IMR-90 (cell line): ENCODE measurements at regions not wholly inside any gene's neighbourhood (a gene's known extent, or its start where the extent isn't known, plus 50 kb on each side); places are given as distances from the start of the nearest gene placed in this dataset.

Experiments
- ATAC-seq: fragments of 200-7000 bp; cut with Tn5 transposase; 2 replicates; pipeline ENCODE4 v1.9.1; 2020; ENCODE audit warnings: low read depth, mild to moderate bottlenecking, moderate library complexity
- BruUV-seq: library from RNA; stranded (reverse); fragments of 400-500 nt; replicated peaks from 2 replicates; lab custom pipeline; 2021; lab: Mats Ljungman, UMichigan
- CTCF ChIA-PET: fragments of 300-600 bp; formaldehyde crosslinking; extraction: SDS; loops from one replicate; lab custom pipeline; 2021; ENCODE audit warnings: antibody characterized with exemption; lab: Yijun Ruan, JAX
- POLR2A ChIA-PET: fragments of 300-600 bp; sonication (Branson Sonifier 250); formaldehyde crosslinking; loops from one replicate; lab custom pipeline; 2022; ENCODE audit warnings: antibody characterized with exemption; ENCODE audit not compliant: unreplicated experiment; lab: Charles Lee
- DNase-seq: peaks from one replicate; pipeline ENCODE4 v3.0.0; 2013
- H2AFZ ChIP-seq: replicated peaks from 2 replicates; pipeline ENCODE3; 2013; ENCODE audit warnings: low read length, mild to moderate bottlenecking; ENCODE audit not compliant: poor library complexity
- H2AK5ac ChIP-seq: 2 replicates; pipeline ENCODE4 v1.6.1; 2013; ENCODE audit warnings: low read depth, low read length, inconsistent platforms
- H2AK9ac ChIP-seq: replicated peaks from 2 replicates; pipeline ENCODE3; 2013; ENCODE audit warnings: mild to moderate bottlenecking, low read depth, low read length, moderate library complexity; ENCODE audit not compliant: poor library complexity
- H2BK120ac ChIP-seq: 2 replicates; pipeline ENCODE4 v1.6.1; 2013; ENCODE audit warnings: low read depth, low read length, inconsistent platforms
- H2BK15ac ChIP-seq: 3 replicates; pipeline ENCODE4 v1.6.1; 2013; ENCODE audit warnings: low read depth, low read length, inconsistent platforms
- H2BK20ac ChIP-seq: 2 replicates; pipeline ENCODE4 v1.6.1; 2013; ENCODE audit warnings: low read depth, mild to moderate bottlenecking, inconsistent platforms, low read length, moderate library complexity
- H2BK5ac ChIP-seq: 2 replicates; pipeline ENCODE4 v1.6.1; 2013; ENCODE audit warnings: mild to moderate bottlenecking, low read depth, low read length, inconsistent platforms; ENCODE audit not compliant: poor library complexity, severe bottlenecking
- H3K14ac ChIP-seq: replicated peaks from 2 replicates; pipeline ENCODE4 v1.6.1; 2013; ENCODE audit warnings: low read depth, low read length, inconsistent platforms
- H3K18ac ChIP-seq: 2 replicates; pipeline ENCODE4 v1.6.1; 2013; ENCODE audit warnings: low read depth, low read length, control low read depth
- H3K23ac ChIP-seq: 2 replicates; pipeline ENCODE4 v1.6.1; 2013; ENCODE audit warnings: low read depth, low read length, inconsistent platforms
- H3K27ac ChIP-seq: 2 replicates; pipeline ENCODE4 v1.5.1; 2013; ENCODE audit warnings: mild to moderate bottlenecking, control low read depth, low read length; ENCODE audit not compliant: insufficient read depth
- H3K27me3 ChIP-seq: 2 replicates; pipeline ENCODE4 v1.6.1; 2013; ENCODE audit warnings: low read length; ENCODE audit not compliant: control insufficient read depth, insufficient read depth
- H3K36me3 ChIP-seq: 2 replicates; pipeline ENCODE4 v1.6.1; 2013; ENCODE audit warnings: low read length, mixed read lengths; ENCODE audit not compliant: control insufficient read depth, insufficient read depth
- H3K4ac ChIP-seq: 2 replicates; pipeline ENCODE4 v1.6.1; 2013; ENCODE audit warnings: low read depth, low read length, inconsistent platforms
- H3K4me1 ChIP-seq: 2 replicates; pipeline ENCODE4 v1.6.1; 2013; ENCODE audit warnings: low read length, mixed read lengths; ENCODE audit not compliant: control insufficient read depth, insufficient read depth
- H3K4me2 ChIP-seq: 2 replicates; pipeline ENCODE4 v1.6.1; 2013; ENCODE audit warnings: low read depth, mild to moderate bottlenecking, control low read depth, low read length, moderate library complexity
- H3K4me3 ChIP-seq: 2 replicates; pipeline ENCODE4 v1.5.1; 2013; ENCODE audit warnings: low read depth, mild to moderate bottlenecking, control low read depth, low read length, moderate library complexity; ENCODE audit not compliant: insufficient read depth
- H3K56ac ChIP-seq: 2 replicates; pipeline ENCODE4 v1.6.1; 2013; ENCODE audit warnings: low read length, inconsistent platforms; ENCODE audit not compliant: insufficient read depth; ENCODE audit errors: extremely low read depth
- H3K79me1 ChIP-seq, 2 experiments: 2 replicates each; pipeline ENCODE4 v1.6.1; 2013; ENCODE audit warnings: low read length in 2 of 2, inconsistent platforms in 1 of 2, low read depth in 1 of 2
- H3K9ac ChIP-seq: 2 replicates; pipeline ENCODE4 v1.6.1; 2013; ENCODE audit warnings: low read depth, low read length, control low read depth
- H3K9me1 ChIP-seq: 2 replicates; pipeline ENCODE4 v1.6.1; 2013; ENCODE audit warnings: low read length, inconsistent platforms; ENCODE audit not compliant: insufficient read depth
- H3K9me3 ChIP-seq: 2 replicates; pipeline ENCODE4 v1.6.1; 2013; ENCODE audit warnings: low read length; ENCODE audit not compliant: control insufficient read depth, insufficient read depth
- H4K20me1 ChIP-seq: 2 replicates; pipeline ENCODE4 v1.6.1; 2013; ENCODE audit warnings: low read length, inconsistent platforms; ENCODE audit not compliant: insufficient read depth
- H4K5ac ChIP-seq: 2 replicates; pipeline ENCODE4 v1.6.1; 2013; ENCODE audit warnings: mild to moderate bottlenecking, low read depth, low read length, control low read depth
- H4K8ac ChIP-seq, 2 experiments: 2 replicates each; pipeline ENCODE4 v1.6.1; 2013; ENCODE audit warnings: low read depth in 2 of 2, low read length in 2 of 2, control low read depth in 1 of 2, inconsistent platforms in 1 of 2
- H4K91ac ChIP-seq: 2 replicates; pipeline ENCODE4 v1.6.1; 2013; ENCODE audit warnings: low read depth, low read length, inconsistent platforms; ENCODE audit not compliant: insufficient read depth
- CHD1 ChIP-seq: IDR thresholded peaks from 2 replicates; pipeline ENCODE4 v1.6.1; 2012; ENCODE audit warnings: low read depth, low read length, improper control_type of control experiment
- WGBS, 2 experiments: methylation state at CpG; one replicate each; pipeline versions ENCODE4 v1.1.5 to v1.1.7; 2013; ENCODE audit warnings: missing lambda C conversion rate in 2 of 2; ENCODE audit not compliant: insufficient read length in 1 of 2; ENCODE audit errors: extremely low coverage in 2 of 2; 5-methylcytosine and 5-hydroxymethylcytosine counted together
- dilution Hi-C: fragments of 300-500 bp; cut with HindIII; formaldehyde crosslinking; loops from one replicate; pipeline ENCODE4 v1.14.3; 2018; ENCODE audit warnings: low sequenced_read_pairs; ENCODE audit not compliant: unreplicated experiment
- in situ Hi-C: fragments of 300-500 bp; cut with MboI; formaldehyde crosslinking; loops from 3 replicates; pipeline ENCODE4 v1.14.3; 2019; ENCODE audit warnings: low sequenced_read_pairs, inconsistent platforms, mixed read lengths
- intact Hi-C: fragments of 100-400 bp; cut with micrococcal nuclease; formaldehyde crosslinking; loops from 2 replicates; pipeline ENCODE4 v1.10.0; 2022

DNA sequence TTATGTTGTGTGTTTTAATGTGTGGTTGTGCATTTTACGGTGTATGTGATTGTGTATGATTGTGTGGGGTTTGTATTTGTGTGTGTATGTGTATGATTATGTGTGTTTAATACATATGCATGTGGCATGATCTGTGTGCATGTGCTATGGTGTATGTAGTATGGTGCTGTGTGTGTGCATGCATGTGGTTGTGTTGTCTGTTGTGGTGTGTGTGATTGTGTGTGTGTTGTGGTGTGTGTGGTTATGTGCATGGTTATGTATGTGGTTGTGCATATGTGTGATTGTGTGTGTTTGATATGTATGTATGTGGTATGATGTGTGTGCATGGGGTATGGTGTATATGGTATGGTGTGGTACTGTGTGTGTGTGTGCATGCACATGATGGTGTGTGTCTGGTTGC is 148.1 kb upstream of the AGAP1 start:
- H3K4ac ChIP-seq, result no peak overlapping the region
- ChIA-PET CTCF (no interaction called here), POLR2A (no interaction called here)
- no peaks in the 10 kb centered on the region for H3K36me3 ChIP-seq
- H3K27me3 ChIP-seq, result peaks cover 11% of the 10 kb centered on the region
- DNase-seq (no peak), ATAC-seq (no peak)
- H3K18ac ChIP-seq, result no peak overlapping the region
- H3K4me1 ChIP-seq, result peaks cover 2% of the 10 kb centered on the region; the same call in 1 of the 2 replicates
- no peak overlapping the region for H2AK5ac ChIP-seq
- WGBS, 2 experiments, result 80 to 100% methylated on average over 1 of the region's 1 CpG
- H3K79me1 ChIP-seq, result no peaks in the 10 kb centered on the region
- H3K9ac ChIP-seq, result no peak overlapping the region
- H2BK5ac ChIP-seq, result peak overlapping the region; percentile 41
- no peak overlapping the region for H2AFZ ChIP-seq
- H2AK9ac ChIP-seq, result no peak overlapping the region
- no peak overlapping the region for H3K4me3 ChIP-seq
- intact Hi-C loops, result no loop called here
- in situ Hi-C loops, result no loop called here
- H3K4me2 ChIP-seq, result no peak overlapping the region
- no peak overlapping the region for H4K91ac ChIP-seq
- no peak overlapping the region for H4K8ac ChIP-seq
- H3K56ac ChIP-seq, result no peak overlapping the region
- H2BK120ac ChIP-seq, result no peak overlapping the region
- dilution Hi-C loops, result no loop called here
- no peak overlapping the region for H3K23ac ChIP-seq
- no TSS peak for BruUV-seq
- H3K9me3 ChIP-seq, result peaks cover 7% of the 10 kb centered on the region
- H4K20me1 ChIP-seq, result no peaks in the 10 kb centered on the region
- H2BK20ac ChIP-seq, result no peak overlapping the region
- no peak overlapping the region for H2BK15ac ChIP-seq
- H3K27ac ChIP-seq, result no peak overlapping the region
- no peak overlapping the region for H4K5ac ChIP-seq
- TF ChIP-seq CHD1, result no peak
- no peak overlapping the region for H3K14ac ChIP-seq
- H3K9me1 ChIP-seq, result 0 out of 2 replicates have a peak, but pooled peaks cover 7% of the 10 kb centered on the region
